SK-MEL-5 (cell line): ENCODE measurements at regions not wholly inside any gene's neighbourhood (a gene's known extent, or its start where the extent isn't known, plus 50 kb on each side); places are given as distances from the start of the nearest gene placed in this dataset.
"Not testable (repeated sequence)": the region's sequence is repeated elsewhere in the genome, so short reads cannot be mapped to it uniquely, and the experiment has no call there.

ENCODE experiments used
- DNase-seq: peaks from one replicate; pipeline ENCODE4 v3.0.0-alpha.2; 2016; ENCODE audit warnings: low read depth, low spot score
- in situ Hi-C: cut with HindIII; loops from 2 replicates; pipeline ENCODE4 v1.10.0; 2016; ENCODE audit warnings: low sequenced_read_pairs, high pct_unique_total_duplicates, low pct_unique_long_range_greater_than_20kb

- peak; percentile 15 for DNase-seq
- in situ Hi-C loops = loop anchor here (25.0 kb wide), 1 partner anchor 91 kb away; no protein-coding TSS in a partner anchor
Observed at GRCh38 chr2:149703281-149703680, 115.7 kb upstream of the MMADHC start.

- DNase-seq = no peak
- in situ Hi-C loops = loop anchor here (25.0 kb wide), 1 partner anchor 90 kb away; no protein-coding TSS in a partner anchor
Observed at GRCh38 chr2:149702571-149702970, 115.0 kb upstream of the MMADHC start.

DNA sequence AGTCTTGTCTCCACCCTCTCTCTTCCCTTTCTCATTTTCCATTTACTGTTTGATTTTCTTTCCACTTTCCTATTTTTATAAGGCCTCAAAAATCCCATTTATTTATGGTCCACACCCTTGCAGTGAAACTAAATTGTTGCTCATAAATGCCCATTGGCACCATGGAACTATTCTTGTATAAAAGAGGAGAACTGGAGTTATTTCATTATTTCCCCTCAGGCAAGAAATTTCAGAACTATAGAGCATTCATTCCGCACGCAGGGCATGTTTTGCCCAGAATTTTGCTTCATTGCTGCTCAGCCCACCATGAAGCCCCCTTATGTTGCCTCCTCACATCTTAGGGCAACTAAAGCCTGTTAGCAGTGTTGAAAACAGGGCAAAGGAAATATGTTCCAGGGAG lies 113.7 kb upstream of the MMADHC start:
- peak; percentile 71 for DNase-seq
- in situ Hi-C loops = loop anchor here (25.0 kb wide), 1 partner anchor 89 kb away; no protein-coding TSS in a partner anchor

- no peak for DNase-seq
- in situ Hi-C loops = no loop called here
Observed at GRCh38 chr2:149692961-149693396, 105.4 kb upstream of the MMADHC start.

DNA sequence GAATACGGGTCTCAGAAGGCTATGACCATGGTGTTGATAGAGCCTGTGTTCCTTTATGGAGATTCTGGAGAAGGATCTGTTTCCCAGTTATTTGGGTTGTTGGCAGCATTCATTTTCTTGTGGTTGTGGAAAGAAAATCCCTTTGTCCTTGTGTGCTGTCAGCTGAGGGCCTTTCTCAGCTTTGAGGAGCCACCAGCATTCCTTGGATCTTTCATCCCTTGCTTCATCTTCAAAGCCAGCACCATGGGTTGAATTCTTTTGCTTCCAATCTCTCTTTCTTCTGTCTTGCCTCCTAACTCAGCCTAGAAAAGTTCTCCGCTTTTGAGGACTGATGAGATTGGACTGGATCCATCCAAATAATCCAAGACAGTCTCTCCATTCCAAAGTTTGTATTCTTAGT lies 103.2 kb upstream of the MMADHC start:
- DNase-seq = no peak
- in situ Hi-C loops = no loop called here

DNA sequence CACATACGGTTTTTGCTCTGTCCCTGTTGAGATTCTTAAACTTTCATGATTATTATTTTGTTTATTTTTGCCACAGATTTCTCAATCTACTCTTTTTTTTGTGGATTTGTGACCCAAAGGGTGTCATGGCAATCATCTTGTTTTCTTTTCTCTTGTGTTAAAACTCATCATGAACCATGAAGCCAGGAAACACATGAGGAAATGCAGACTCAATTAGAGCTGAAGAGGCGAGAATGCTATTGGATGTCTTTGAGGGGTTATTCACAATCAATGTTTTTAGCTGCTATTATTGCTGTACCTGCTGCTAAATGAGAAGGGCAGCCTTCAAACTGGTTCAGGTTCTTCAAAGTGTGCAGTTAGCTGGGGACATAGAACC lies 99.5 kb upstream of the MMADHC start:
- in situ Hi-C loops = no loop called here
- no peak for DNase-seq

DNA sequence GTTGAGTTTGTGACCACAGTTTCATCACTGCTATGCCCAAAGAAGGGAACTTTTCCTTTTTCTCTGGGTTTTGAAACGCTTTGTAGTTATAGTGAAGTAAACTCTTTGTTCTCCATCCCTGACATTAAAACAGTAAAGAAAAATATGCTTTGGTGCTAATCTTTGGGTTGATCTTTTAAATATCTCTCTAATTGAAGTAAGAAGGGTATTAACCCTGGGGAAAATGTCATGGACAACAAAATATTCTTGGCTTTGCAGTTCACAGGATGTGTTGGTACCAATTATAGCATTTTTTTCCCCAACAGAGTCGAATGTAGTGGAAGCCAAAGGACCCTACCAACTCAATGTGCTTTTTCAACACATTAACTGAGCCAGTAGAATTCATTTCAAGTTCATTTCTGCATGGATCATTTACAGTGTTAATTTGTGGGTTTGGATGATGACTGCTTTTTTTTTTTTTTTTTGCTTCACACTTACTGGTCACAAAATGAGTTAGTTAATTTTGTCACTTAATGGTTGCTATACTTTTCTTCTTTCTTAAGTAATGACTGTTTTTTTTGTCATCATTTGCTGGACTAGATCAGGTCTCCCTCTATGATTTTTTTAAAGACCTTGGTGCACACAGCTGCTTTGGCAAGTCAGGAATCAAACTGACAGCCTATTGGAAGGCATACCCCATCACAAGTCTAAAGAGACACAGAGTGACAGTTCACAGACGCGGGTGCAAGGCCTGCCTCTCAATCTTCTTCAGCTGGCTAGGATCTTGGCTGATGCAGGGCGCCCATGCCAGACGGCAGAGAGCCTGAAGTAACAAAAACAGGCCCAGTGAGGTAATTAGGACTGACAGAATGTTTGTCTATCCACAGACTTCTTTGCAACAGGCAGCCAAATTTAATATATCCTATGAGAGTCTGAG lies 98.8 kb upstream of the MMADHC start:
- in situ Hi-C loops = no loop called here
- no peak for DNase-seq

DNA sequence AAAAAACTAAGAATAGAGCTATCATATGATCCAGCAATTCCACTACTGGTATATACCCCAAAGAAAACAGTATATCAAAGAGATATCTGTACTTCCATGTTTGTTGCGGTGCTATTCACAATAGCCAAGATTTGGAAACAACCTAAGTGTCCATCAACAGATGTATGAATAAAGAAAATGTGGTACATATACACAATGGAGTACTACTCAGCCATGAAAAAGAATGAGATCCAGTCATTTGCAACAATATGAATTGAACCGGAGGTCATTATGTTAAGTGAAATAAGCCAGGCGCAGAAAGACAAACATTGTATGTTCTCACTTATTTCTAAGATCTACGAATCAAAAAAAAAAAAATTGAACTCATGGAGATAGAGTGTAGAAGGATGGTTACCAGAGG lies 97.8 kb upstream of the MMADHC start:
- in situ Hi-C loops, DNase-seq: not testable (repeated sequence)

DNA sequence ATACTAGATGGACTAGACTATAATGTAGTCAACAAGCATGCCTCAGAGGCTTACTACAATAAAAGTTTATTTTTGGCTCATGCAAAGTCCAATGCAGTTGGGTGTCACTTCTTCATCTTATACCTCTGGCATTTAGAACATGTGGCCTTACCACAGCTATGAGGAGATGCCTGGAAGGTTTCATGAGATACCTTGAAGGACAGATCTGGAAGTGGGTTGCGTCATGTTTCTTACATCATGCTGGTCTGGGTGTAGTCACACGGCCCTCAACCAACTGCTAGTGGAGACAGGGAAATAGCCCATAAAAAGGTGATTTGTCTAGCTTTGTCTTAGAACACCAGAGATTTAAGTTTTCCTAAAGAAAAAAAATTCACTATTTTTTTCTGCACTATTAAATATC lies 91.7 kb upstream of the MMADHC start:
- DNase-seq = no peak
- in situ Hi-C loops = no loop called here

GRCh38 chr2:149677416-149677815 lies 89.8 kb upstream of the MMADHC start:
- DNase-seq = no peak
- in situ Hi-C loops = no loop called here

DNA sequence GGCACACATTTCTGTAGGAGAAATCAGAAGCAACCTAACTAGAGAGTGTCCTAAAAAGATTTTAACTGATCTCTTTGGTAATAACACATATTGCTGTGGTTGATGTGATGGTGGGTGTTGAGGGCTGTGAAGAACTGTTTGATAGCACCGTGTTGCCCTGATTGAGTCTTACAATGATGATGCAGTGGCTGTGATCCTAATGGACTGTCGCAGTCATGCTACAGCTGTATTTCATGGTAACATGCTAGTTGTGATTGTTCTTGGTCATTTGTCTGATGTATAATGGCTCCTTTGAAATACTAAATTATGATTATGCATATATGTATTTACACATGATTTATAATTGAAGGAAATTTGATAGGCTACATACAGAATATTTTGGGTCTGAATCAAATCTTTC lies 82.5 kb upstream of the MMADHC start:
- in situ Hi-C loops = no loop called here

GRCh38 chr2:149666809-149667320 lies 79.3 kb upstream of the MMADHC start:
- no peak for DNase-seq
- in situ Hi-C loops = no loop called here

More for the DNA sequence above, 82.5 kb upstream of the MMADHC start:
- no peak for DNase-seq

DNA sequence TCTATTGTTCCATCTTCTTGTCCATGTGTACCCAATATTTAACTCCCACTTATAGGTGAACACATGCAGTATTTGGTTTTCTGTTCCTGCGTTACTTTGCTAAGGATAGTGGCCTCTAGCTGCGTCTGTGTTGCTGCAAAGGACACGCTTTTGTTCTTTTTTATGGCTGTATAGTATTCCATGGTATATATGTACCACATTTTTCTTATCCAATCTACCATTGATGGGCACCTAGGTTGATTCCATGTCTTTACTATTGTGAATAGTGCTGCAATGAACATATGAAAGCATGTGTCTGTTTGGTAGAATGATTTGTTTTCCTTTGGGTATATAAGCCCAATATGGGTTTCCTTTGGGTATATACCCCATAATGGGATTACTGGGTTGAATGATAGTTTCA lies 77.3 kb upstream of the MMADHC start:
- DNase-seq = no peak
- in situ Hi-C loops = no loop called here

DNA sequence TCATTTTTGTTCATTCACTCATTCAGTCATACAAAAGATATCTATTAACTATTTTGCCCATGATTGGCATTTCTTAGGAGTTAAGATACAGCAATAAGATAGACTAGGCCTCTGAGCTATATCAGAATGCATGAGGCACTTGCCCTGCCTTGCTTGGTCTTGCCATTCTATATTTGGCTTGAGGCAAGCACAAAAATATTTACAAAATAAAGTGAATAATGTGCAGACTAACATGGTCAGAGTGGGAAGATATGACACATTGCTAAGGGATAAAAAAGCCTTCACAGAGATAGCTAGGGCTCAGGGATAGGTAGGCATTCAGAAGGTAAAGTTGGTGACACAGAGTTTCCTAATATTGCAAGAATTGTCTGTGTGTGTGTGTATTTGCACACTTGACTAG lies 75.0 kb upstream of the MMADHC start:
- no peak for DNase-seq
- in situ Hi-C loops = no loop called here

GRCh38 chr2:149661844-149662243 lies 74.3 kb upstream of the MMADHC start:
- no peak for DNase-seq
- in situ Hi-C loops = no loop called here

DNA sequence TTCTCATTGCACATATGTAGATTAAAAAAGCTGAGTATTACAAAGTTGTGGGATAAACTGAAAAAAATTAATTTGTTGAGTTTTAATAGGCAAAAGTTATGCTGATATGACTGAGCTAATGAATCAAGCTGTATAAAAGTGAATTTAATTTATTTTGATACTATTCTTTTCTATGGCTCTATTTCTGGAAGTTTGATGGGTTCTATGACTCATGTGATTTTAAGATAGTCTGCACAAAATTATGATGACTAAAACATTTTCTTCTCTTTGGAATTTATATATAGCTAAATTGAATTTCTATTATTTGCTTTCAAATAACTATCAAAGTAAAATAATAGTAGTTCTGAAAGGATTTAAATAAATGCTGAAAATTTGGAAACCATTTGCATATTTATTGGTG lies 71.0 kb upstream of the MMADHC start:
- DNase-seq = no peak
- in situ Hi-C loops = no loop called here

- in situ Hi-C loops = no loop called here
- no peak for DNase-seq
Observed at GRCh38 chr2:149657401-149658040, 69.9 kb upstream of the MMADHC start.

- in situ Hi-C loops = no loop called here
- DNase-seq = no peak
Observed at GRCh38 chr2:149656996-149657395, 69.4 kb upstream of the MMADHC start.
